ENCODE measurements at regions not wholly inside any gene's neighbourhood (a gene's known extent, or its start where the extent isn't known, plus 50 kb on each side); places are given as distances from the start of the nearest gene placed in this dataset.

GRCh38 chr4:19523964-19524363, 727.7 kb upstream of the SLIT2 start:
- TF ChIP-seq TCF12 (IDR thresholded peaks at IDR 0.05) (no peak), IRF3 (IDR thresholded peaks at IDR 0.05; ENCODE audit: low read depth, low read length) (no peak), CTCF (IDR thresholded peaks at IDR 0.05) (no peak), MEF2A (IDR thresholded peaks at IDR 0.05; ENCODE audit: borderline replicate concordance, low read depth) (no peak), USF2 (IDR thresholded peaks at IDR 0.05; ENCODE audit: borderline replicate concordance, low read depth, low read length) (no peak), CHD2 (IDR thresholded peaks at IDR 0.05; ENCODE audit: low read length, partially characterized antibody) (no peak)
- Histone ChIP-seq H3K27me3 (ENCODE audit: insufficient read depth) (no peaks in the 10 kb centered on the region), H3K4me1 (ENCODE audit: control insufficient read depth in 1 of 2, insufficient read depth in 2 of 2, low read depth in 1 of 2, low read length in 1 of 2) (no peaks in the 10 kb centered on the region), H3K9me2 (no peaks in the 10 kb centered on the region), H3F3A (replicated peaks; ENCODE audit: insufficient read depth) (no peaks in the 10 kb centered on the region), H4K20me1 (ENCODE audit: insufficient read depth) (no peaks in the 10 kb centered on the region), H2AFZ (ENCODE audit: low read depth) (no peak overlapping the region), H3K79me2 (ENCODE audit: insufficient read depth) (no peaks in the 10 kb centered on the region), H3K36me3 (replicated peaks in 1 of 2; ENCODE audit: control insufficient read depth in 1 of 2, insufficient read depth in 2 of 2, low read length in 1 of 2) (no peaks in the 10 kb centered on the region), H3K4me2 (no peak overlapping the region), H3K9ac (no peak overlapping the region), H3K27ac (ENCODE audit: low read depth in 2 of 2, low read length in 1 of 2) (no peak overlapping the region), H3K9me3 (no peaks in the 10 kb centered on the region), H3K4me3 (ENCODE audit: low read depth in 2 of 2, low read length in 1 of 2) (no peak overlapping the region)
- no peak for DNase-seq
- ChIA-PET CTCF (interaction anchor here (1.4 kb wide), 1 partner anchor 724 kb away, joined by 3 read pairs; no protein-coding TSS in a partner anchor), POLR2A (no interaction called here)
- 65% methylated on average over 2 of the region's 2 CpGs for WGBS (ENCODE audit: low lambda C conversion rate)

GRCh38 chr4:19522966-19523365, 728.7 kb upstream of the SLIT2 start:
- Histone ChIP-seq H3K27ac (ENCODE audit: low read depth in 2 of 2, low read length in 1 of 2) (no peak overlapping the region), H3K9me2 (no peaks in the 10 kb centered on the region), H3K79me2 (ENCODE audit: insufficient read depth) (no peaks in the 10 kb centered on the region), H3K4me1 (ENCODE audit: control insufficient read depth in 1 of 2, insufficient read depth in 2 of 2, low read depth in 1 of 2, low read length in 1 of 2) (no peaks in the 10 kb centered on the region), H3K9ac (no peak overlapping the region), H3K36me3 (replicated peaks in 1 of 2; ENCODE audit: control insufficient read depth in 1 of 2, insufficient read depth in 2 of 2, low read length in 1 of 2) (no peaks in the 10 kb centered on the region), H3F3A (replicated peaks; ENCODE audit: insufficient read depth) (no peaks in the 10 kb centered on the region), H4K20me1 (ENCODE audit: insufficient read depth) (no peaks in the 10 kb centered on the region), H3K4me3 (ENCODE audit: low read depth in 2 of 2, low read length in 1 of 2) (no peak overlapping the region), H3K27me3 (ENCODE audit: insufficient read depth) (no peaks in the 10 kb centered on the region), H2AFZ (ENCODE audit: low read depth) (no peak overlapping the region), H3K9me3 (no peaks in the 10 kb centered on the region), H3K4me2 (no peak overlapping the region)
- WGBS (ENCODE audit: low lambda C conversion rate): 92% methylated on average over 3 of the region's 3 CpGs
- no peak for TF ChIP-seq POLR2AphosphoS5 (IDR thresholded peaks at IDR 0.05; ENCODE audit: low read depth, low read length)
- TF ChIP-seq RXRA (IDR thresholded peaks at IDR 0.05; ENCODE audit: borderline replicate concordance, low read depth): no peak
- TF ChIP-seq GATA2 (CRISPR knock-in tag; IDR thresholded peaks at IDR 0.05): no peak
- no peak for TF ChIP-seq CTCF (IDR thresholded peaks at IDR 0.05)
- TF ChIP-seq IRF3 (IDR thresholded peaks at IDR 0.05; ENCODE audit: low read depth, low read length): no peak
- TF ChIP-seq CHD2 (IDR thresholded peaks at IDR 0.05; ENCODE audit: low read length, partially characterized antibody): no peak
- no peak for TF ChIP-seq RAD21 (IDR thresholded peaks at IDR 0.05; ENCODE audit: low read length)
- CTCF ChIA-PET: no interaction called here
- no peak for DNase-seq
- POLR2A ChIA-PET: no interaction called here

Measured in SK-N-SH (cell line).